ENCODE measurements at regions not wholly inside any gene's neighbourhood (a gene's known extent, or its start where the extent isn't known, plus 50 kb on each side); places are given as distances from the start of the nearest gene placed in this dataset.

DNA sequence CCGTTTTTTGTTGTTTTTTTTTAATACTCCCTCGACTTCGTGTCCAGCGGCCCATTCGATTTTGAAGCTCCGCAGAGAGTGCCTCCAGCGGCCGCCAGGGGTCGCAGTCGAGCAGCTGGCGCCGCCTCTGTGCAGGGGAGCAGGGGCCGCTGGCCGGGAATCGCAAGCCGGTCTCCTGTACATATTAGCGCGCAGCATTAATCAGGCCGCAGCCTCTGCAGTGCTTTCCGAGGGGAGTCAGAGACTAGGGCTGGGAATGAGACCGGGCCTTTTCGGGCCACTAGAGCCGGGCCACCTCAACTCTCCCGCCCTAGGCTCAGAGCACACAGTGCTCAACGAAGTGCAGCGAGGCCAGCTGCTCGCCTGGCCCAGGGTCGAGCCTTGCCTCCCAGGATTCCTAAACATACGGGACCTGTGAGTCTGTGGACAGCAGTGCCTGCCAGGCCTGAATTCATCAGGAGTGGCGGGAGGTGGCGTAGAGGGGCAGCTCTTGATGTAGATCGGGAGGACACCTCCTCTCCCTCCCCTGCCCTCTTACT lies 81.8 kb downstream of the EMP1 start:
- Mint-ChIP-seq H3K4me1 (ENCODE audit: low read depth) (peaks cover 2% of the 10 kb centered on the region), H3K9me3 (no peaks in the 10 kb centered on the region), H3K36me3 (no peaks in the 10 kb centered on the region), H3K27me3 (peaks cover 33% of the 10 kb centered on the region), H3K4me3 (no peak overlapping the region), H3K27ac (no peak overlapping the region)
- peak; percentile 70 for DNase-seq
- intact Hi-C loops (cut with micrococcal nuclease) = loop anchor here (2.0 to 10.0 kb wide), 2 partner anchors 256 to 382 kb away; no protein-coding TSS in a partner anchor
- ChIA-PET POLR2A (interaction anchor here (0.7 kb wide), 1 partner anchor 16 kb away, joined by 3 read pairs; no protein-coding TSS in a partner anchor), CTCF (interaction anchor here (0.6 to 2.6 kb wide), 27 partner anchors 8 to 1386 kb away, joined by 3 to 25 read pairs (median 4); no protein-coding TSS in a partner anchor)

DNA sequence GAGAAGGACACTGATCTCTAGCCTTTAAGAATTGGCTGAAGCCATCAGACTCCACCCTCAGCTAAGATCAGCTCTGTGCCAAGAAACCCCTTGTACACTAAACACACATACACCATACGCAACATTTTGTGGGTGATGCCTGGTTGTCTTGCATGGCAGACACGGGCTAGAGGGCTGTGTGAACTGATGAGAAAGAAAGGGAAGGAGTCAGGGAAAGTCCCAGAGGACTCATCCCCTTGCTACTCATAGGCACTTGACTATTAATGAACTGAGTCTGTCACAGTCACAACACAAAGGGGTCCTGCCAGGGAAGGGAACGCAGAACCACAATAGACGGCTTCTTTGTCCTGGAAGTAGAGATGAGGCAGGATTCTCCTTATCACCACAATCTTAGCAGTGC lies 80.8 kb downstream of the EMP1 start:
- H3K4me1 Mint-ChIP-seq (ENCODE audit: low read depth) = peaks cover 2% of the 10 kb centered on the region
- ChIA-PET POLR2A (no interaction called here), CTCF (interaction anchor here (0.9 to 2.5 kb wide), 4 partner anchors 10 to 85 kb away, joined by 3 to 25 read pairs (median 10); no protein-coding TSS in a partner anchor)
- no peak overlapping the region for H3K27ac Mint-ChIP-seq
- no peak overlapping the region for H3K4me3 Mint-ChIP-seq
- no peaks in the 10 kb centered on the region for H3K9me3 Mint-ChIP-seq
- H3K27me3 Mint-ChIP-seq = peaks cover 38% of the 10 kb centered on the region
- intact Hi-C loops (cut with micrococcal nuclease) = loop anchor here (10.0 kb wide), 1 partner anchor 258 kb away; no protein-coding TSS in a partner anchor
- DNase-seq = no peak
- H3K36me3 Mint-ChIP-seq = no peaks in the 10 kb centered on the region

- no peaks in the 10 kb centered on the region for H3K36me3 Mint-ChIP-seq
- no peaks in the 10 kb centered on the region for H3K9me3 Mint-ChIP-seq
- ChIA-PET POLR2A (no interaction called here), CTCF (interaction anchor here (0.9 to 1.8 kb wide), 3 partner anchors 9 to 892 kb away, joined by 3 to 8 read pairs (median 3); no protein-coding TSS in a partner anchor)
- H3K27ac Mint-ChIP-seq = no peak overlapping the region
- no peak for DNase-seq
- H3K4me1 Mint-ChIP-seq (ENCODE audit: low read depth) = peaks cover 2% of the 10 kb centered on the region
- no peak overlapping the region for H3K4me3 Mint-ChIP-seq
- intact Hi-C loops (cut with micrococcal nuclease) = loop anchor here (10.0 kb wide), 1 partner anchor 259 kb away; no protein-coding TSS in a partner anchor
- H3K27me3 Mint-ChIP-seq = peaks cover 40% of the 10 kb centered on the region
Measured at GRCh38 chr12:13275241-13276085, 78.9 kb downstream of the EMP1 start.

GRCh38 chr12:13273850-13274249 lies 77.3 kb downstream of the EMP1 start:
- peaks cover 2% of the 10 kb centered on the region for H3K4me1 Mint-ChIP-seq (ENCODE audit: low read depth)
- no peak overlapping the region for H3K4me3 Mint-ChIP-seq
- H3K36me3 Mint-ChIP-seq = no peaks in the 10 kb centered on the region
- DNase-seq = no peak
- H3K27ac Mint-ChIP-seq = no peak overlapping the region
- intact Hi-C loops (cut with micrococcal nuclease) = loop anchor here (10.0 kb wide), 1 partner anchor 261 kb away; no protein-coding TSS in a partner anchor
- peaks cover 35% of the 10 kb centered on the region for H3K27me3 Mint-ChIP-seq
- CTCF ChIA-PET = interaction anchor here (2.9 kb wide), 1 partner anchor 18 kb away, joined by 13 read pairs; no protein-coding TSS in a partner anchor
- H3K9me3 Mint-ChIP-seq = no peaks in the 10 kb centered on the region
- POLR2A ChIA-PET = no interaction called here

GRCh38 chr12:13273097-13273496 lies 76.6 kb downstream of the EMP1 start:
- intact Hi-C loops (cut with micrococcal nuclease) = loop anchor here (10.0 kb wide), 1 partner anchor 262 kb away; no protein-coding TSS in a partner anchor
- no peaks in the 10 kb centered on the region for H3K36me3 Mint-ChIP-seq
- H3K4me1 Mint-ChIP-seq (ENCODE audit: low read depth) = peaks cover 1% of the 10 kb centered on the region
- POLR2A ChIA-PET = no interaction called here
- no peak overlapping the region for H3K4me3 Mint-ChIP-seq
- no peaks in the 10 kb centered on the region for H3K9me3 Mint-ChIP-seq
- H3K27me3 Mint-ChIP-seq = peaks cover 34% of the 10 kb centered on the region
- H3K27ac Mint-ChIP-seq = no peak overlapping the region
- CTCF ChIA-PET = interaction anchor here (2.9 kb wide), 1 partner anchor 17 kb away, joined by 13 read pairs; no protein-coding TSS in a partner anchor
- DNase-seq = no peak

DNA sequence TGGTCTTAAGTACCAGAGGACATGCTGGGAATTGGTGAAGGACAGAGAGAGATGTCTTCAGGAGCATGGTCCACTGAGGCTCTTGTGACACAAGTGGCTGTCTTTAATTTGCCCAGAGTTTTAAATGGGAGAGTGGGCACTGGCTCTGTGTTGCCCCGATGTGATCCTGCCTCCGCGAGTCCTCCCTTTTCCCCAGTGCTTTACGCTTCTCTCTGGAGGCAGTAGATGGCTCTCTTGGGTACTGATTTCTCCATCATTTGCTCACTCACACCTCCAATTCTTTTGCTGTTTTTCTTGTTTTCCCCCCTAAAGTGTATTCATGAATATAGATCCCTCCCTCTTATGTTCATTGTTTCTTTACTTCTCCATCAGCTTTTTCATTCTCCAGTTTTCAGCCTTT lies 74.3 kb downstream of the EMP1 start:
- H3K36me3 Mint-ChIP-seq = no peaks in the 10 kb centered on the region
- intact Hi-C loops (cut with micrococcal nuclease) = loop anchor here (10.0 kb wide), 1 partner anchor 264 kb away; no protein-coding TSS in a partner anchor

More for the DNA sequence above, 74.3 kb downstream of the EMP1 start:
- no peak for DNase-seq
- H3K4me1 Mint-ChIP-seq (ENCODE audit: low read depth) = no peaks in the 10 kb centered on the region
- peaks cover 23% of the 10 kb centered on the region for H3K27me3 Mint-ChIP-seq
- CTCF ChIA-PET = interaction anchor here (0.6 to 6.4 kb wide), 4 partner anchors 8 to 409 kb away, joined by 3 to 49 read pairs (median 4); no protein-coding TSS in a partner anchor
- H3K27ac Mint-ChIP-seq = no peak overlapping the region
- H3K4me3 Mint-ChIP-seq = no peak overlapping the region
- H3K9me3 Mint-ChIP-seq = no peaks in the 10 kb centered on the region
- POLR2A ChIA-PET = no interaction called here

Measured in activated CD4-positive, alpha-beta memory T cell treated with anti-CD3 and anti-CD28 coated beads for 36 hours (primary cell).